Nucleus accumbens (tissue), 56 donors: ENCODE measurements at regions not wholly inside any gene's neighbourhood (a gene's known extent, or its start where the extent isn't known, plus 50 kb on each side); places are given as distances from the start of the nearest gene placed in this dataset.

Experiments used
- DNase-seq, 56 donors: peaks; one replicate each; lab custom pipeline; 2025; lab: John Stamatoyannopoulos, UW

DNA sequence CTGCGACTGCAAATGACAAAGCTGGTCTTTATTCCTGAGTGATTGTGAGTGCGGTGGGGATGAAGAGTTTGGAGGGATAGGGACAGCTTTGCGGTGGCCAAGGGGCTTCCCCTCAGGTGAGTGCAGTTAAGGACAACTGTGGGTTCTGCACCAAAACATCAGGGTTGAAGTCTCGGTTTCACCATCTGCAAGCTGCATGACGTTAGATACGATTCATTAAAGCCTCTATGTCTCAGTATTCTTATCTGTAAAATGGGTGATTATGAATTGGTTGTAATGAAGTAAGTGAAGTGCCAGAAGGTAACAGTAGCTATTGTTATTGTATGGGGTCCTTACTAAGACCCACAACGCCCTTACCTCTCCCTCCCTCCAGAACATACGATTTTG is 226.8 kb upstream of the DAPK1 start:
- DNase-seq: no peak

DNA sequence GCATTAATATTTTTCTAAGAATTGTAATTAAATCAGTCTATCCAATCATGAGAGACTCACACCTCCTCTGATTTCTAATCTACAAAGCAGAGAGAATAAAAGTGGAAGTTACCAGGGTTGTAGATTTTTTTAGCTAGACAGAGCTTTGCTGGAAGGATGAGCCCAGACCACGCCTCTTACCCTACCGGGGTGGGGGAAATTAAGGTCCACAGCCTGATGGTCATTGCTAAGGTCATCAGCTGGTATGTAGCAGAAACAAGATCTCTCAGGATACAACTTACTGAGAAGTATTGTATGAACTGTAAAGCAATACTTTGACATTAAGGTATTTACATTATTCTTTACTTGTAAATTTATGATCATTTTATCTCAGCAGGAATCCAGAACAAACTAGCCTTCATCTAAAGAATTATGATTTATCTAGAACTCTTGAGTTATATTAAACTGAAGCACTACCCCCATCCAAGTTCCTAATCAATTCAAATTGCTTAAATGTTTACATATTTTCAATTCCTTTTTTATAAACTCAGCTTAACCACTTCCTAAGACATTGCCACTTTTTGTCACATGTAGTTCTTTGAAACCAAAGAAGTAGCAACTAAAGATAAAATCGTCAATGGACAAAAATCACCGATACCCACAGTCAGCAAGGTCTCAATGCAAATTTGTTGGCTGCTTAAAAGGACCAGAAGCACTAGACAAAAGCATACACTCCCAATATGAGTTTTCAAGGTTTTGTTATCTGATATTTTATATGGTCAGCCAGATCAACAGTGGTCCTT is 225.8 kb upstream of the DAPK1 start:
- no peak for DNase-seq

DNA sequence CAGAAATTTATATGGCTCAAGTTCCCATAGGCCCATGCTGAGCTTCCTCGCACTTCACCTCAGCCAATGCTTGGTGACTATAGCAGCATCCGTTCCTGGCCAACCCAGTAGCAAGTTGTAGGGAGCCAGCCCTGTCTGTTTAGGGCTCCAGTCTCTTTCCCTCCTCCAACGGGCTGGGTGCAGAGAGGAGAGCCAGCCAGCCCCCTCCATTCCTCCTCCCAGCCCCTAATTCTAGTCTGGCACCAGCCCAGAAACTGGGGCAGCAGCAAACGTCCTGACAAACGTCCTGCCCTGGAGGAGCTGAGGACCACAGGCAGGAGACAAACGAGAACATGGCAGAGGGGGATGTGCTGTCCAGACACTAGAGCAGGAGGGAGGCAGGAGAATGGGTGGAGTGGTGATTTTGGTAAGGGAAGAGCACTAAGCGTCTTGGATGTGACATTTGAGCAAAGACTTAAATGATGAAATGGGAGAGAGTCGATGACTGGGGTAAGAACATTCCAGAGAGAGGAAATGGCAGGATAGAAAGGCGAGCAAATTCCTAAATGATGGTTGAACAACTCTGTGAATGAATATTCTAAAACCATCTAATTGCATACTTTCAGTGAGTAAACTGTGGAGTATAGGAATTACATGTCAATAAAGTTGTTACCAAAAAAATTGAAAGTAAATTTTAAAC is 222.5 kb upstream of the DAPK1 start:
- DNase-seq: no peak

DNA sequence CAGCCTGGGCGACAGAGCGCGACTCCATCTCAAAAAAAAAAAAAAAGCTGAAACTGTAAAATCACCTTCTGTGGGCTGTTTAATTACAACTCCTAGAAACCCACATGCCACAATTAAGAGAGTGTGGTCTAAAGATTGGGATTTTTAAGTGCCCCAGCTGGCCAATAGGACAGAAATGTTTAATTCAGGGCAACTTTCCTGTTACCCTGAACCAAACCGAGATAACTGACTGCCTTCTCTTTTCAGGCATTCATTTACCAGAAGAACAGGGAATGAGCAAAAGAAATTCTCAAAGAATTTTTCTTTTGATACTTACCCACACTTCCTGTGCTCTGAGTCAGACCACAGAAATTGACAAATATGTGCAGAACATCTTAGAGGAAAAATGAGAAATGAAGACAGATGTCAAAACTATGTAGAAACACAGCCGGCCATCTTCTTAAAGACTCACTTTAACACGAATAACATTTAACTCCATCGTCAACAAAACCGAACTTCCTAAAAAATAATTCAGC is 221.3 kb upstream of the DAPK1 start:
- DNase-seq: no peak

DNA sequence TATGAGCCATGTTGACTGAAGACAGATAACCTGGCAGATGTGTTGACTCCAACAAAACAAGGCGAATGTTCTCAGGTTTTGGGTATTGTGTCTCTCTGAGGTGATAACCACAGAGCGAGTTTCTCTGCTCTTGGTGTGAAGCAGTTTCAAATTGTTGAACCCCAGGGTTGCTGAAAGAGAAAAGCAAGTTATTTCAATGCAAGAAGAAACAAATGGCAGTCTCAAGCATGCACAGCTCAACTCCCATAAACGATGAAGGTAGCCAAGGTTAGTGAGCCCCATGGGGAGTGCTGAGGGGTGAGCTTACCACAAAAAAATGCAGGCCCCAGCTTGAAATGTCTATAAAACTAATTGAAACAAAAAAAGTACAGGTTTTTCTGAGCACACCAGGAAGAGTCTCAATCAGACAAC is 220.8 kb upstream of the DAPK1 start:
- DNase-seq: no peak

DNA sequence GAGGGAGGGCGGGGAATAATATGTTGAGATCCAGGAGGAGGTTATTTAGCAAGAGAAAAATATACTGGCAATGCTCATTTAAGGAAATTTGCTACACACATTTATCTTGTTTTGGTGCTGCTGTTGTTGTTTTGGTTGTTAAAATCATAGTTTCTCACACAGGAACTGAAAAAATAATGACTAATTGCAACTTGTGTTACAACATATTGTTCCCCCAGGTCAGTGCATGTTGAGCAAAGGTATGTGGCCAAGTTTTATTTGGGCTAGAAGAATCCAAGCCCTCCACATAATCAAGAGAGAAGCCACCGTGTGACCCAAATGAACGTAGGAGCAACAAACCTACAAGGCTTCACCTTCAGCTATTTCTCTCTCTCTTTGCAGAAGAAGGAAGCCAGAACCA is 220.3 kb upstream of the DAPK1 start:
- DNase-seq: no peak

DNA sequence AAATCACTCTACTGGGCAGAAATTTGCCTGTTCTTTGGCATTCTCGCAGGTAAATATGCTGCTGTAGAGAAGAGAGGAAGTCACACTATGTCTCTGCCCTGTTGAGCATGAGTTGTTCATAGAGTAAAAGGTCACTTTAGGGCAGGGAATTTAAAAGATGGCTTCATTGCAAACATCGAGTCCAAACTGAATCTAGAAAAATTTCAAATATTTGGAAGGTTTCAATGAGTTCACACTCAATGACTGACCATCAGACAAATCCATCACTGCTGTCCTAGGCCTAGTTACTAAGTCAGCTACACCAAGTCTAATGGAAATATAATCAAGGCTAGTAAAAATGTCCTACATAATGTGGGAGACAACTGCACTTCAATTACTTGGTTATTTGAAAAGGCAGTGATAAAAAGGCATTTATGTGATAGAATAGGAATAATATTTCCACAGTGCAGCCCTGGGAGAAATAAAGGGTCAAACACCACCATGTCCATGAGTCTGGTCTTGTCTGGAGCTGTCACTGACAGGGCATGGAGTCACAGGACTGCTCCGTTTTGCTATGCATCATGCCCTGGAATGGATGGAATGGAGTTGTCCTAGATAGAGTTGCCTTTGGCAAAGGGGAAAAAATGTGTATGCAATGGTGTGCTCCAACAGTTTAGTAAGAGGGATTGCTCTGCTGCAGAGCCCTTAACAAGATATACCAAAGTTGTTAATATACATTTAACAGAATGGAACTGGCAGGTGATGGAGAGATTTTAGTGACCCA is 218.5 kb upstream of the DAPK1 start:
- DNase-seq: no peak

DNA sequence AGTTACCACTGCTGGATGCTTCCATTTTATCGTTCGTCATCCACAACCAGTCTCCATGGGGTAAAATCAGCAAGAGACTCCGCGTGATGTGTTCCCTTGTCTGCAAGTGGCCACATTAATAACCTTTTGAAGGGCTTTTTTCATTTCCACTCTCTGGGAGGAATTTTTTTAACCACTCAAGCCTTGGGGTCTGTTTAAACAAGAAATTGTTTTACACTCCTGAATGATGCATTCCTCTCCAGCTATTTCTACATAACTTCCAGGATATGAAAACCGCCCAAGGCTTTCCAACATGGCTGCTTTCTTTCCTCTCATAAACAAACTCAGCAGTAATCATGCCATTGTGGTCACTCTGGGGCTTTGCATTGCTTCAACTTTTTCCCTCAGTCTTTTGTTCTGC is 217.2 kb upstream of the DAPK1 start:
- no peak for DNase-seq

DNA sequence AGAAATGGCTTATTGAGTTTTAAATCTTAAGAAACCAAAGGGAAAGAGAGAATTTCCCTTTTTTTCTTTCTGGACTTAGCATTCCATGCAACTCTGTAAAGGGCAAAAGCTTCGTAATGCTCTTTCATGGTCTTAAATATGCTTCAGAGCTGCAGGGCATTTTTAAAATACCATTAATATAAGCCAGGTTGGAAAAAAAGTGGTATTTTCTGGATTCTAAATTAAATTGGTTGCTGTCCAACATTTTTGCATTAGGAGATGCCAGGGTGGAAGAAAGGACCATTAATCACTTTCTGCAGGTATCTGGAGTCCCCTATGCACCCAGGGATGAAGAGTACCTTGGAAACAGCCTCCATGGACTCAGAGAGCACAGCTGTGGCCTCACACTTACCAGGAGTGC is 215.1 kb upstream of the DAPK1 start:
- no peak for DNase-seq

DNA sequence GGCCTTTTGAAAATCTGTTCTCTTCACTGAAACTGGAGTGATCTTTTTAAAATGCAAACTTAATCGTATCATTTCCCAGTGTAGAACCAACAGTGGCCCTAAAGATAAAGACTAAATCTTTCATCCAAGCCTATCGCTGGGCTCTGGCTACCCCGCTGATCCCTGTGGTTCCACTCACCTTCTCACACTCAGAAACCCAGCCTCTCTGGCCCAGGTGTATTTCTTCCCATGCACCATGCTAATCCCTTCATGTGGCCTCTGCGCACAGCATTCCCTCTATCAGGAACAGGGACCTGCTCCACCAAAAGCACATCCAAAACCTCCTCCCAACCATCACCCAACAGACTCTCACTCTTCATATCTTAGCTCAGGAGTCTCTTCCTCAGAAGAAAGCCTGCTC is 214.1 kb upstream of the DAPK1 start:
- DNase-seq: no peak

DNA sequence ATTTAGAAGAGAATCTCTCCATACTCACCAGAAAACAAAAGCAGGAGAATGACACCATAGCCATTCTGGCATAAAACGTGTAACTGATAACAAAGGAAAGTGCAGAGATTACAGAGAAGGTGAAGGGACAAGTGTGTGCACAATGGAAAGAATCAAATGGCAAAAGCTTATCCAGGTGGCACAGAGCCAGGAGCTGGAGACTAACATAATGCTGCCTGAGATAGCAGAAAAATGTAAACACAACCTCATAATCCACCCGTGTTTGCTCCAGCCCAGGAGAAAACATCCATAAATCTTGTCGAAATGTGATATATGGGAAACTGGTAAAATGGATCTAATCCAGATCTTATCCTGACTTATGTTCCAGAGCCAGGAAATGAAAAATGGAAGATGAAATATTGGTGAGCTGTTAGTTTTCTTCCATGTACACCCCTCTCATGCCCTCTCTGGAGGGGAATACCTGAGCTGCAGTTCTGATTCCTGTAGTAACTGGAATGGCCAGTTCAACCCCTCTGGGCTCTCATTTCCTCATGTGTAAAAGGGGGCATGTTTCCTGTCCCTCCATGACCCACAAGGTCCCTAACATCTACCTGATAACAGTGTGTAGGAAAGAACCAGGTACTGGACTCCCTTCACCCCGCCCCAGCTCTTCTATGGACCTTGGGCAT is 212.3 kb upstream of the DAPK1 start:
- DNase-seq: no peak

DNA sequence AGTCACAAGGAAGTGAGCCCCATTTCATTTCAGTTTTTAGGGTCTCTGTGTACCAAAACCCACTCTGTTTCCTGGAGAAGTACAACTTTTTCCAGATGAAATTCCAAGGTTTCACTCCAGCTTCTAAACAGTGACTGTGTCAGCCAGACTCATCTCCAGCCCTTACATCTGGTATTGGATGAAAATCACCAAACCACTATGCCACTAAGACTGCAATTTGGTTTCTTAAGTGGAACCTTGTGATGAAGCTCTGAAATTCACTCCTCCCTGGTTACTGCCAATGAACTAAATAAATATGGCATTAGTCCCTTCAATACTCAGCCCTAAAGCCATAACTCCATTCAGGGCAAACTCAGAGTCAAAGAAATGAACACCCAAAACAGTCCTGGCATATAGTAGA is 211.2 kb upstream of the DAPK1 start:
- no peak for DNase-seq

DNA sequence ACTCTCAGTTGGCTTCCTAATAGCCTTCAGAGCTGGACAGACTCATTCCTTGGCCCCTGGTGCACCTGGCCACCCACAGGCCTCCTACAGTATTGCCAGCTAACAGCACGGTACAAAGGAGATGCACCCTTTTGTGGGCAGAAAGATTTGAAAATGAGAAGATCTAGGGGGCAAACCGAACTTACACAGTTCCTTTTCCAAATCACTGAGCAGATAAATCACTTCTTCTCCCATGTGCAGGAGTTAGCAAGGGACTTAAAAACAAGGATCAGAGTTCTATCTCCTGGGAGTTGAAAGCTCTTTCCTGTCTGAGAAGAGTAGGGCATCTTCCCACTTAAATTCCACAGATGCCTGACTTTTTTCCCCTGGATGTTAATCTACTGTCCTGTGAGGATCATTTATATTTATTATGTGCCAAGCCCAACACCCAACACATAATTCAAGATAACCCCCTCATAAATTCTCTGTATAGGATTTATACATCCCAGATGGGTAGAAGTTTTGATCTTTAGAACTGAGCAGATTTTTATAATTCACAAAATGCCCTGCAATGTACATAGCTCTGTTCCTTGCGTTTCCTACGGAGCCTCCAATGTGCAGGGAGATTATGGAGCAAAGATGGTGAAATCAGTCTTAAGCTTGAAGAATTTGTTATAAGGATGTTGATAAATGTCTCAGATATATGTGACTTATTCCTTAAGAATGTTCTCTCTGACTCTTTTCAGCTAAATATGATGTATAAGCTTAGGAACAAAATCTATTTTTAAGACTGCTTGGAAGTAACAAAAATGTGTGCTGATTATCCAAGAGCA is 207.2 kb upstream of the DAPK1 start:
- DNase-seq: no peak

DNA sequence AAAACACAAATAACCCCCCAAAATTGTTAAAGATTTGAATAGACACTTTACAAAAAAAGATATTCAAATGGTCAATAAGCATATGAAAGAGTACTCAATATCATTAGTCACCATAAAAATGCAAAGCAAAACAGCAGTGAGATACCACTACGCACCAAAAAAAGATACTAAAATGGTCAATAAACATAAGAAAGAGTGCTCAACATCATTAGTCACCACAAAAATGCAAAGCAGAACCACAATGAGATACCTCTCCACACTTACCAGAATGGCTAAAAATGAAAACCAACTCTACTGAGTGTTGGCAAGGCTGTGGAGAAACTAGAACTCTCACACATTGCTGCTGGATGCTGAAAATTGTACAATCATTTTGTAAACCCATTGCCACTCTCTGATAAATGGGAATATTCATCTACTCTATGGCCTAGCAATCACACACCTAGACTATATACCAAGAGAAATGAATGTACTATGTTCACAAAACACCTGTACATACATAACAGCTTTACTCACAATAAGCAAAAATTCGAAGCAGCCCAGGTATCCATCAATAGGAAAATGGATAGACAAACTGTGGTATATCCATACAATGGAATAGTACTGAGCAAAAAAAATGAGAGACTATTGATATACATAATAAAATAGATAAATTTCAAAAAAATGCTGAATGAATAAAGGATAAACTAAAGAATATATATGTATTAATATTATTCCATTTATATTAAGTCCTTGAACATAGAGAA is 205.0 kb upstream of the DAPK1 start:
- no peak for DNase-seq

DNA sequence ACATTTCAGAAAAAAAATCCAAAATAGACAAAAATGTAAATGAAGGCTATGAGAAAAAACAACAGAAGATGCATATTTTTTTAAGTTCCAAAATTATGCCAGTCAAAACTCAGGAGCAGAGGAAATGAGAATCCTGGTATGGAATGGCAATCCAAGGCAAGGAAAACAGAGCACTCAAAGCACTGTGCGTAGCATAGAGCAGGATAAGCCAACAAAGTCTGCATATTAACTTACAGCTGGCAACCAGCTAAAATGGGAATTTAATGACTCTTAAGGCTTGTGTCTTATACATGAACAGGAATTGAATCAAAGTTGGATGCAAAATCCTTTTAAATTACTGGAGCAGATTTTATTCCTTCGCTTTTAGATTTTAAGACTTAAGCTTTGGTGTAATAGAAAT is 203.5 kb upstream of the DAPK1 start:
- DNase-seq: no peak

DNA sequence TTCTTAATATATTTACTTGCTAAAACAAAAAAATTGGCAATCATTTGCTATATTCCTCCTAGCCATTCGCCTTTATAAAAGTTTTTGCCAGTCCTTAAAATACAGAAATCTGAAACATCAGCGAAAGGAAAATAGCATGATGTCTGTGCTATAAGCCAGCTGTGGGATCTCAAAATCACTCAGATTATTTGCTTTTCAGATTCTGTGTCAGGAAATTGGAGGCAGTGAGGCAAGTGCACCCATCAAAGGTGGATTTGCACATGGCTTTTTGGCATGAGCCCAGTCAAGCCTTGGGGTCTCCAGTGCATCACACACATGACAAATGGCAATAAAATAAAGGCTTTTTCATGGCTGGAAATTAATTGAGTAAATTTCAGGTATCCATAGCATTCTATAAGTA is 196.8 kb upstream of the DAPK1 start:
- DNase-seq: no peak

DNA sequence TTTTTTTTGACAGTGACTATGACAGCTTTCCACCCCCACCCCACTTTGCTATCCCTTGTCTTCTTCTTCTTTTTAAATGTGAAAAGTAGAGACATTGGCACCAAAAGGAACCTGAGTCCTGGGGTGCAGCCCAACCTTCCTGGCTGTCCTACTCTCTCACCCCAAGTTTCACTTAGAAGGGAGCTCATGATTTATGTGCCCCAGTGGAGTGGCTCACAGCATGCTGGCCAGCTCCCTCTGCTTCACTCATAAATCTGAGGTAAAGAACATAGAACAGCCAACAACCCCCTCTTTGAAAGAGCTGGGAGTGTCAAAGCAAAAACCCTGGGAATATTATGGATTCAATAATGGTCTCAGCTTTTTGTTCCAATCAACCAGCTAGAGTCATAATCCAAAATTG is 196.3 kb upstream of the DAPK1 start:
- no peak for DNase-seq

DNA sequence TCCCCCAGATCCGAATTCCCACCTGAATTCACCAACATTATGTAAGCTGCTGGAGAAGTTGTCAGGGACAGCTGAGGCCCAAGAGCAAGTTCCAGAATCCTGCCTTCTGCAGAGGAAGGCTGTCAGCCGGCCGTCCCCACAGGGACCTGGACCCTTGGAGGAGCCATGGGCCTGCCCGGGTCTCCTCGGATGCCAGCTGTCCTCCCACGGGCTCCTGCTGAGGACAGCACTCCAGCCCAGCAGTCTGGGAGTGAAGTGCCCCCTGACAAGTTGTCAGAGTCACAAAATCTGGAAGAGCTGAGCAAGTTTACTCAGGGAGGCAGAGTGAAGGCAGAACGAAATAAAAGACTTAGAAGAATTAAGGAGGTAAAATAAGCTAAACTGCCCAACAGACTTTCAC is 192.5 kb upstream of the DAPK1 start:
- DNase-seq: no peak

DNA sequence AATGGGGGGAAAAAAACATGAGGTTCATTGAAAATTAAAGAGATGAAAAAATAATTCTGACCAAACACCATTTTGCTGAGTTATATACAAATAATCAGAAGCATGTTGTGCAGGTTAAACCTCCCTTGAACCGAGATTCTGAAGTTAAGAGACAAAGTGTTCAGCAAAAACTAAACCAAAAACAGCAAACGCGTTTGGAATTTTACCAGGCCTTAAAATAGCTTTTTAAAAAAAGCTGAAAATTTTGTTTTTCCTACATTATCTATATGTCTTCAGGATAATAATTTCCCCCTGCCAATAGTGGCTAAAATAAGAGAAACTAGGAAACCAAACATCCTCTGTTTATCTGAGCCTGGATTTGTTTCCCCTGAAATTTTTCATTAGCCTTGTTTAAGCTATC is 191.7 kb upstream of the DAPK1 start:
- no peak for DNase-seq
